HuH-7 (cell line): ENCODE measurements at regions not wholly inside any gene's neighbourhood (a gene's known extent, or its start where the extent isn't known, plus 50 kb on each side); places are given as distances from the start of the nearest gene placed in this dataset.

ENCODE experiments used
- DNase-seq: peaks from one replicate; pipeline ENCODE4 v3.0.0; 2011; ENCODE audit warnings: low spot score

GRCh38 chr13:64900039-64900438 is 2330.1 kb downstream of the PCDH9 start:
- no peak for DNase-seq

GRCh38 chr13:64884976-64885375 is 2345.2 kb downstream of the PCDH9 start:
- DNase-seq: no peak

GRCh38 chr13:64877176-64877575 is 2353.0 kb downstream of the PCDH9 start:
- DNase-seq: no peak

GRCh38 chr13:64871742-64872141 is 2358.4 kb downstream of the PCDH9 start:
- DNase-seq: no peak

GRCh38 chr13:64869539-64869938 is 2360.6 kb downstream of the PCDH9 start:
- DNase-seq: no peak

GRCh38 chr13:64867856-64868255 is 2362.3 kb downstream of the PCDH9 start:
- DNase-seq: no peak

- no peak for DNase-seq
Observed at GRCh38 chr13:64866331-64866730, 2363.8 kb downstream of the PCDH9 start.

- DNase-seq: no peak
Observed at GRCh38 chr13:64855506-64855905, 2374.6 kb downstream of the PCDH9 start.

GRCh38 chr13:64850017-64850416 is 2380.1 kb downstream of the PCDH9 start:
- no peak for DNase-seq

GRCh38 chr13:64849196-64849595 is 2380.9 kb downstream of the PCDH9 start:
- peak; percentile 8 for DNase-seq

GRCh38 chr13:64847767-64848166 is 2382.4 kb downstream of the PCDH9 start:
- no peak for DNase-seq

- no peak for DNase-seq
Observed at GRCh38 chr13:64845110-64845509, 2385.0 kb downstream of the PCDH9 start.

GRCh38 chr13:64819081-64819480 is 2411.1 kb downstream of the PCDH9 start:
- no peak for DNase-seq

- DNase-seq: no peak
Observed at GRCh38 chr13:64817691-64818090, 2412.4 kb downstream of the PCDH9 start.

GRCh38 chr13:64810750-64811149 is 2419.4 kb downstream of the PCDH9 start:
- DNase-seq: no peak

GRCh38 chr13:64808704-64809103 is 2421.4 kb downstream of the PCDH9 start:
- no peak for DNase-seq

- DNase-seq: no peak
Observed at GRCh38 chr13:64801768-64802167, 2428.4 kb downstream of the PCDH9 start.

GRCh38 chr13:64798422-64798821 is 2431.7 kb downstream of the PCDH9 start:
- DNase-seq: no peak

GRCh38 chr13:64793592-64793991 is 2436.5 kb downstream of the PCDH9 start:
- no peak for DNase-seq

- no peak for DNase-seq
Observed at GRCh38 chr13:64793131-64793530, 2437.0 kb downstream of the PCDH9 start.

GRCh38 chr13:64791373-64791772 is 2438.8 kb downstream of the PCDH9 start:
- DNase-seq: no peak

- no peak for DNase-seq
Observed at GRCh38 chr13:64782466-64782865, 2447.7 kb downstream of the PCDH9 start.

- no peak for DNase-seq
Observed at GRCh38 chr13:64778002-64778401, 2452.1 kb downstream of the PCDH9 start.

- no peak for DNase-seq
Observed at GRCh38 chr13:64774915-64775314, 2455.2 kb downstream of the PCDH9 start.

- no peak for DNase-seq
Observed at GRCh38 chr13:64770743-64771142, 2459.4 kb downstream of the PCDH9 start.
